Middle frontal gyrus (tissue), 1 donor: ENCODE measurements at regions not wholly inside any gene's neighbourhood (a gene's known extent, or its start where the extent isn't known, plus 50 kb on each side); places are given as distances from the start of the nearest gene placed in this dataset.

Source experiments
- DNase-seq: peaks from one replicate; pipeline ENCODE4 v3.0.0-alpha.2; 2015; ENCODE audit warnings: low spot score; ENCODE audit errors: extremely low spot score

DNA sequence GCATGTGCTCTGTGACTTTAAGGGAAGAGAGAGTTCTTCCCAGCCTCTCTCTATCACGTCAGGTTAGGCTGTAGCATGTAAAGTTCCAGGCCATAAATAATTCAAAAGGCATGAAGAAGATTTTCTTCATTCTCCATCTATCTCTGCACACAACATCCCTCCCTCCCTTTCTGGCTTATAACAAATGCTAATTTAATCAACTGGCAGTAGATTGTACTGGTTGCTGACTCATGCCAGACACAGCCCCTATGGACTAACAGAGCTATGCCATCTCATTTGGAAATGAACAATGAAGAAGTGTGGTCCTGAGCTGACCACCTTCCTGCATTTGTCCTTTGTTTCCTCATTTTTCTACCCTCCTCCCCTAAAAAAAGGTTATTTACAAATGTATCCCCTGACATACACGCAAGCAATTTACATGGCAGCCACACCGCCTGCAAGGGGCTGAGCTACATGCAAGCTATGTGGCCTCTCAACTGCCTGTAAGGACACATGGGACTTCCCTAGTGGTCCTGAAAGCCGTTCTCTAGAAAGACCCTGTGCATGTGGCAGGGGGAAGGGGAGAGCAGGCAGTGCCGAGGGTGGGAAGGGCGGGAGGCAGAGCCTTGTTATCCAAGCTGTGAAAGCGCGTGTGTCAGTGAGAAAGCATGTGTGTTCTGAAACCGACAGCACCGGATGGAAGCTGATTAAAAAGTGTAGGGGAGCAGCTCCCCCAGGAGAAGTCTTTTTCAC is 90.9 kb upstream of the KLF7 start:
- no peak for DNase-seq

DNA sequence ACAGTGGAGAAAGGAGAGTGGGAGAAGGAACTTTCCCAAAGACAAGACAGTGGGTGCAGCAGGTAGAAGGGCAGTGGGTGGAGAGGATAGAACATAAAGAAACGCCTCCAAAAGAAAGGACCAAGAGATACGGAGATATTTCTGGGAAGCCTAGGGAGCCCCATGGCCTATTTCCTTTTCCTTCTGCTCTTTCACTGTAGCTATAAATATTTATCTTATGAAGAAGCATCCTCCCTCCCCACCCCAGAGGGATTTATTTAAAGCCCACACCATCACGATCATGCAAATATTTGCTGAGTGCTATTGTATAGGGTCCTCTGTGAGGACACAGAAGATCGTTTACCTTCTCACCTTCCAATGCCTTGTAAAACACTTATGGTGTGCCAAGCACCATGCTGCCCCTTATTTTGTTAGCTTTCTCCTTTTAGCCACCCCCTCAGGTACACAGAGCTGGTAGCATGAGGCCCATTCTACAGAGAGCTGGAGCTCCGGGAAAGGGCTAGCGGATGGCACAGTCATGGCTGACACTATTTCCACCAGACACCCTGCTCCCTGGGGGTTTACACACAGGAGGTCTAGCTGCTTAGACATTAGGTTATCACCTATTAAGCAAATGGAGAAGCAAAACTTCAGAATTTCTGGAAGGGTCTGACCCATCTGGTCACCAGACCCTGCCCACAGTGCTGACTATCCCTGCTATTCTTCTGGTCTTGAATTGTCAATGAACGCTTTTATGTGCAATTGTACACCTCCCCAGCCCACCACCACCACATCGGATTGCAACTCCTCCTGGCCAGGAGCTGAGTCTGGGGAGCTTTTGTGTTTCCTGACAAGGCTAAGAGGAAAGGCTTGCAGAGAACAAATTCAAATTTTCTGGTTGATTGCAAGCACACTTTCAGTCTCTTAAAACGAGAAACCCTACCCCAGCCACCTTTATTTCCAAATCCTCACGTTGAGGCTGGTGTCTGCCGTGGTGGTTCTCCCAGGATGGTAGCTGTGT is 91.8 kb upstream of the KLF7 start:
- no peak for DNase-seq

GRCh38 chr2:207258263-207258991 is 92.7 kb upstream of the KLF7 start:
- DNase-seq: no peak

GRCh38 chr2:207260021-207260420 is 94.3 kb upstream of the KLF7 start:
- DNase-seq: no peak

DNA sequence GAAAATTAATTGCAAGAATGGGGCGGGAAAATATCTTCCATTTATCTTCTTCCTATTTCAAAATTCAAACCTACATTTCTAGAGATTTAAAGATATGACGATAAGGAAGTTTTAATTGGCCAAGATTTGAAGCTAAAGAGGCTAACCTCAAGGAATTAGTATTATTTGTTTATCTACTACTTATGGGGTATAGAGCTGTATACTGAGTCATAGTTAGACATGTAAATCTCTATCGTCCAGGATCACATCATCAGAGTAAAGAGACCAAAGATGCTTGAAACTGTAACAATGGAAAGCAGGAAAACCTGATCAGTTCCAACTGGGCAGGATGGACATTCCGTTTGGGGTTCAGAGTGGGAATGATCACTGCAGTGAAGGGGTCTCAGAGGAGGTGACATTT is 95.2 kb upstream of the KLF7 start:
- no peak for DNase-seq

- no peak for DNase-seq
Measured at GRCh38 chr2:207264310-207264709, 98.6 kb upstream of the KLF7 start.

GRCh38 chr2:207265332-207265731 is 99.6 kb upstream of the KLF7 start:
- DNase-seq: no peak

DNA sequence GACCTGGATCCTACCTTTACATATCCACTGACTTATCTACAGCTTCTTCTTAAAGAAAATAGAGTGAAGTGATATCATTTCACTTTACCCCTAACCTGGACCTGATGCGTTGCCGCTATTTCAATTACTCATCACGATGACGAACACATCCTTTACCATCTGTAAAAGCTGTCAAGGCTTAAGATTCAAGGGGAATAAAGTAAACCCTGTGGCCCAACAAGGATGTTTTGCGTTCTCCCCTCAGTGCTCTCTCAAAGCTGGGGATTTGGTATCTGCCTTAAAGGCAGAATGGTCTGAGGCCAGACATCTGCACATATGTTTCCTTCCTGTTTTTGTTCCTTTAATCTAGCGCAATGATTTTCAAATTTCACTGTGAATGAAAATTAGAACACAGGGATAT is 100.1 kb upstream of the KLF7 start:
- DNase-seq: no peak

DNA sequence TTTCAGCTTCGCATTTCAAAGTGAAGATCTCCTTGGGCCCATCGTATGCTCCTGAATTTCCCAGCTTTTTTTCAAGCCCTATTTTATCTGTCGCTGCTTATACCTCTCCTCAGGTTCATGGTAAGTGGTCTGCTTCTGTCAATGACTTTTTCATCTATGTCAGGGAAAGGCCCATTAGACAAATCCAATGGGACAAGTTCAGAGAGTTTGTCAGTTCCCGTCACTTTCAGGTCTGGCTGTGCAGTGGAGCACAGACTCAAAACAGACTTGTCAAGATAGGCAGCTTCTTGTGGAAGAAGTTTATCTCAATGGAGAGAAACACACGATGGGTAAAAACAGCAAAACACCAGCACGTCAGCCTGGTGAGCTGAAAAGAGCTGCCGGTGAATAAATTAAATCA is 100.9 kb upstream of the KLF7 start:
- no peak for DNase-seq

DNA sequence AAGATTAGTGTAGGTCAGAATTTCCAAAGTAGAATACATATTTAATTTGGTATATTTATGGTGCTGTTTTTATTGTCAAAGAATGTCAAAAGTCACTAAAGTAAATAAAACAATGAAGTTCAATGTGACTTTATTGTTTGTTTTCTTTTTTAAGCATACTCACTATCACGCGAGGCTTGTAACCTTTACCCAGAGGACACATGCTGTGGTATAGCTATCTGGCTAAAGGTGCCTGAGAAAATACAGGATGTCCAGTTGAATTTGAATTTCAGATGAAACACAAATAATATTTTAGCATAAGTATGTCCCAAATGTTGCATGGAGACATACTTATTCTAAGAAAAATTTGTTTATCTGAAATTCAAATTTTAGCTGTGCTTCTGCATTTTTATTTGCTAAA is 103.3 kb upstream of the KLF7 start:
- DNase-seq: no peak

DNA sequence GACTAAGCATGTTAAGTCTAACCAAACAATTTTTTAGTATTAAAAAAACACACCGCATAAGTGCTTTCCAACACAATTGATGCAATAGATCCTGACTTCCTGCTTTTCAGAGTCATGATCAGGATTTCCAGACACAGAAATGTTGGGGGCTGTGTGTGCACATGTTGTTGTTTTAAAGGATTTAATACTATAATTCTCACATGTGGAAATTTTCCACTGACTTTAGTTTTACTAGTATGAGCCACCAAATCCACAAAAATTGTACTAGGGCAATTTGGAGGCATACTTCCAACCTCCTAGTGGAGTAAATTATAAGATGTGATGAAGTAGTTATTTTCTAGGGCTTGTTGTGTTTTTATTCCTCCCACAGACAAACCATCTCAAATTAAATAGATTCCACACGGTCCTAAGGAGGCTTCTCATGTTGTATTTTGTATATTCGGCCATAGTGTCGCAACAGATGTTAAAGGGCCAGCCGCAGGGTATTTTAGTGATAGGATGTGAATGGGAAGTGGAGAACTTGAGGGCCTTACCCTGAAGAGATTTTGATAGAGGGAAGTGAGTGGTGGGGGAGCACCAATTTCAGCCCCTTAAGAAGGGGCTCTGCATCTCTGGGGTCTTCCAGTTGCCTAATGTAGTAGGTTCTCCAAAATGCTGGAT is 108.9 kb upstream of the KLF7 start:
- DNase-seq: no peak

- DNase-seq: no peak
Measured at GRCh38 chr2:207275779-207276178, 110.0 kb upstream of the KLF7 start.

- no peak for DNase-seq
Measured at GRCh38 chr2:207276248-207276647, 110.5 kb upstream of the KLF7 start.

DNA sequence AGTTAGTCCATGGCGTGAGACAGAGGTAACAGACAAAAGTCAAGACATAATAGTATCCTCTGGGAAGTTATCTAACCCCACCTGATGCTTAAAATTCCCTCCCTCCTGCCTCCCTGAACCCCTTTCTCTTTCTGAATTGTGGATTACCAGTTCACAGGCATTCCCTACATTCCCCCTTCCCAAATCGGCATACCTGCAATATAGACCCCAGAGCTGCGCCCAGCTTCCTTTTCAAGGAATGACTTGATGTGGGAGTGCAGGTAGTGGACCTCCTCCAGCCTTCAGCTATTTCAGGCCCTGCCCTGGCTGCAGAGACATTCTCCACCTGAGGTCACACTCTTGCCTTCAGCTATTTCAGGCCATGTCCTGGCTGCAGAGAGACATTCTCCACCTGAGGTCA is 111.1 kb upstream of the KLF7 start:
- DNase-seq: no peak

DNA sequence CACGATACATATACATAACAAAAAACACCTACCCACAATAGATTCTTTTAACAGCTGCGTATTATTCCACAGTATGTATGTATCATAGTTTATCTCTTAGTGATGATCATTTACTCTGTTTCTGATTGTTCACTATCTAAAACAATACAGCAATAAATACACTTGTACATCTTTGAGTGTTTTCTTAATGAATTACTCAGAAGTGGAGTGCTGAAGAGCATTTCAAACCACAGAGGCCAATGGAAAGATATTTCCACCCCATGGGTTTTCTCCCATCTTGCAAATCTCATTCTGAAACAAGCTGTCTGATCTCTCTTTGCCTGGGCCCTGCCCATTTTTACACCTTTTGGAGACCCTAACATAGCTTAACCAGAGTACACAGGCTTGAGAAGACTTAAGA is 113.8 kb upstream of the KLF7 start:
- DNase-seq: no peak

DNA sequence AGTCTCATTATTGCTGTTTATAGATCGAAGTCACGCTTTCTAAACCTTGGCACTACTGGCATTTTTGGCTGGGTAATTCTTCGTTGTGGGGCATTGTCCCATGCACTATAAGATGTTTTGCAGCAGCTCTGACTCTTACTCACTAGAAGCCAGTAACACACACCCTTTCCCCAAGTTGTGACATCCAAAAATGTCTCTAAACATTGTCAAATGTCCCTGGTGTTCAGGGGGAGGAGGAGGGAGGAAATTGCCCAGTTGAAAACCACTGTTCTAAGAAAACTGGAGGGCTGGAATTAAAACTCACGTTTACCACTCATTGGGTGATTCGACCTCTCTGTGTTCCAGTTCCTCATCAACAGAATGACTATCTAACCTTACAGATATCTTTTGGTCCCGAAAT is 115.7 kb upstream of the KLF7 start:
- DNase-seq: no peak

DNA sequence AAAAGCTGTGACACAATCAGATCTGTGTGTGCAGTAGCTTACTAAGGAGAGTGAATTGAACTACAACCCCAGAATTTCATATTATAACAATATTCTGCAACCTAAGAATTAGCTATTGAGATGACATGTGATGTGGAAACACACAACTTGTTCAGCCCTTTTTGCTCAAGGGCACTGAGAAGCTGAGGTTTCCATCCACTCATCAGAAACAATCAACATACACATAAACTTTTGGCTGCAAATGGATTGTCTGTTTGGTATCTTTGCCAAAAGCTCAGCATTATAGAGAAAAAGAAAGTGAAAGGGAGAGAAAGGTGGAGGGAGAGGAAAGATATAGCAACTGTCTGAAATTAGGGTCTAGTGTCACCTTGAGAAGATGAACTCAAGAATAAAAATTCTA is 117.2 kb upstream of the KLF7 start:
- no peak for DNase-seq

- no peak for DNase-seq
Measured at GRCh38 chr2:207283356-207283755, 117.6 kb upstream of the KLF7 start.

DNA sequence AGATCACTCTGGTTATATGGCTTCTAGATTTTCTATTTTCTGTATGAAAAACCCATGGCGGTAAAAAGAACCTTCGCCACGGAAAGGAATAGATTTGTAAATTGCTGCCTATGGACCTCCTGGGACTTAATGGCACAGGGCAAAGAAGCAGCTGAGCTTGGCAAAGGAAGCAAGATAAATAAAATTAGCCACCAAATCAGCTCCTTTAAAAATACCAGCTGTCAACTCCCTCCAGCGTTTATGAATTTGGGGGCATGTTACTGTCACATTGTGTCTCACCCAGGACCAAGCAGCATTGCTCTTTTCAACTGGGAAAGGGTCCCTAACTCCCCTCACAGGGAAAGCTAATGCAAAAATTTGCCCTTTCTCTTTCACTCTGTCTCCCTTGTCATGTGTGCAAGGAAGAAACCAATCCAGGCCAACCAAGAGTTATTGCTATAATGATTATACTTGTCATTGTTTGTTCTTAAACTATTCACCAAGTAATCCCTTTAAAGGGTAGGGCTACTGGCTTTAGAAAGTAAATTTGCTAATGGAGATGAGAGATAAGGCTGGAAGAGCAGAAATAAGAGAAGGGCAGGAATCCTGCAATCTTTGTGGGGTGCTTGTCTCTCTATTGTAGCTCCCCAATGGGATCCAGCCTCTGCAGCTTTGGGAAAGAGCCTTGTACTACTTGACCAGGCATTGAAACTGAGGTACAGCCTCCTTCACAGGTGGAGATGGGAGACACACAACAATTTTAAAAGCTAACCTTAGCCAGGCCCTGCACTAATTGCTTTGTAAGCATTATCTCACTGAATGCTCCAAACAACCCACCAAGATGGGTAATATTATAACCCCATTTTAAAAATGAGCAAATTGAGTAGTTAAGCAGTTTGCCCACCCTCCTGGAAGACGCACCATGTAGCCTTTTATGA is 119.1 kb upstream of the KLF7 start:
- DNase-seq: no peak

GRCh38 chr2:207285473-207285815 is 119.7 kb upstream of the KLF7 start:
- DNase-seq: no peak
